ENCODE measurements at regions not wholly inside any gene's neighbourhood (a gene's known extent, or its start where the extent isn't known, plus 50 kb on each side); places are given as distances from the start of the nearest gene placed in this dataset.
A peak's percentile ranks its signal among the peaks of the same experiment; 100 is the strongest.
"Not testable (repeated sequence)": the region's sequence is repeated elsewhere in the genome, so short reads cannot be mapped to it uniquely, and the experiment has no call there.

GRCh38 chr4:140236654-140237169 lies 82.7 kb upstream of the MAML3 start:
- no peaks in the 10 kb centered on the region for H3K36me3 ChIP-seq (ENCODE audit: control insufficient read depth, insufficient read depth, low read length)
- H3K9ac ChIP-seq (ENCODE audit: low read length), result no peak overlapping the region
- H3K27me3 ChIP-seq (ENCODE audit: control insufficient read depth, insufficient read depth, low read length), result no peaks in the 10 kb centered on the region; the same call in 1 of the 2 replicates
- no peak overlapping the region for H3K4me3 ChIP-seq (ENCODE audit: low read depth, low read length)
- H3K27ac ChIP-seq (ENCODE audit: low read depth, low read length), result no peak overlapping the region
- H3K4me1 ChIP-seq (ENCODE audit: control insufficient read depth, insufficient read depth, low read length), result peaks cover 41% of the 10 kb centered on the region
- H3K9me3 ChIP-seq (ENCODE audit: control insufficient read depth, insufficient read depth, low read depth, low read length), result no peaks in the 10 kb centered on the region

- no peak overlapping the region for H3K4me3 ChIP-seq (ENCODE audit: low read depth, low read length)
- H3K27me3 ChIP-seq (ENCODE audit: control insufficient read depth, insufficient read depth, low read length), result no peaks in the 10 kb centered on the region; the same call in 1 of the 2 replicates
- H3K36me3 ChIP-seq (ENCODE audit: control insufficient read depth, insufficient read depth, low read length), result no peaks in the 10 kb centered on the region
- peaks cover 36% of the 10 kb centered on the region for H3K4me1 ChIP-seq (ENCODE audit: control insufficient read depth, insufficient read depth, low read length)
- H3K27ac ChIP-seq (ENCODE audit: low read depth, low read length), result no peak overlapping the region
- no peaks in the 10 kb centered on the region for H3K9me3 ChIP-seq (ENCODE audit: control insufficient read depth, insufficient read depth, low read depth, low read length)
- H3K9ac ChIP-seq (ENCODE audit: low read length), result no peak overlapping the region
Observed at GRCh38 chr4:140234697-140235060, 80.7 kb upstream of the MAML3 start.

- Histone ChIP-seq H3K27ac (ENCODE audit: low read depth, low read length) (no peak overlapping the region), H3K9ac (ENCODE audit: low read length) (no peak overlapping the region), H3K4me1 (ENCODE audit: control insufficient read depth, insufficient read depth, low read length) (peaks cover 32% of the 10 kb centered on the region), H3K36me3 (ENCODE audit: control insufficient read depth, insufficient read depth, low read length) (no peaks in the 10 kb centered on the region), H3K27me3 (ENCODE audit: control insufficient read depth, insufficient read depth, low read length) (no peaks in the 10 kb centered on the region), H3K4me3 (ENCODE audit: low read depth, low read length) (no peak overlapping the region), H3K9me3 (ENCODE audit: control insufficient read depth, insufficient read depth, low read depth, low read length) (no peaks in the 10 kb centered on the region)
Observed at GRCh38 chr4:140233791-140234696, 80.1 kb upstream of the MAML3 start.

GRCh38 chr4:140229881-140230280 lies 75.9 kb upstream of the MAML3 start:
- no peaks in the 10 kb centered on the region for H3K9me3 ChIP-seq (ENCODE audit: control insufficient read depth, insufficient read depth, low read depth, low read length)
- no peak overlapping the region for H3K4me3 ChIP-seq (ENCODE audit: low read depth, low read length)
- H3K27ac ChIP-seq (ENCODE audit: low read depth, low read length), result no peak overlapping the region
- no peak overlapping the region for H3K9ac ChIP-seq (ENCODE audit: low read length)
- H3K36me3 ChIP-seq (ENCODE audit: control insufficient read depth, insufficient read depth, low read length), result no peaks in the 10 kb centered on the region
- H3K27me3 ChIP-seq (ENCODE audit: control insufficient read depth, insufficient read depth, low read length), result no peaks in the 10 kb centered on the region
- H3K4me1 ChIP-seq (ENCODE audit: control insufficient read depth, insufficient read depth, low read length), result peaks cover 14% of the 10 kb centered on the region

GRCh38 chr4:140227286-140227685 lies 73.3 kb upstream of the MAML3 start:
- Histone ChIP-seq H3K9ac (ENCODE audit: low read length) (no peak overlapping the region), H3K36me3 (ENCODE audit: control insufficient read depth, insufficient read depth, low read length) (no peaks in the 10 kb centered on the region), H3K9me3 (ENCODE audit: control insufficient read depth, insufficient read depth, low read depth, low read length) (no peaks in the 10 kb centered on the region), H3K27ac (ENCODE audit: low read depth, low read length) (no peak overlapping the region), H3K4me3 (ENCODE audit: low read depth, low read length) (no peak overlapping the region), H3K27me3 (ENCODE audit: control insufficient read depth, insufficient read depth, low read length) (no peaks in the 10 kb centered on the region), H3K4me1 (ENCODE audit: control insufficient read depth, insufficient read depth, low read length) (peaks cover 7% of the 10 kb centered on the region)

GRCh38 chr4:140223056-140223810 lies 69.2 kb upstream of the MAML3 start:
- H3K4me3 ChIP-seq (ENCODE audit: low read depth, low read length), result no peak overlapping the region
- no peaks in the 10 kb centered on the region for H3K36me3 ChIP-seq (ENCODE audit: control insufficient read depth, insufficient read depth, low read length)
- no peak overlapping the region for H3K9ac ChIP-seq (ENCODE audit: low read length)
- peaks cover 24% of the 10 kb centered on the region for H3K4me1 ChIP-seq (ENCODE audit: control insufficient read depth, insufficient read depth, low read length)
- H3K27me3 ChIP-seq (ENCODE audit: control insufficient read depth, insufficient read depth, low read length), result no peaks in the 10 kb centered on the region
- H3K9me3 ChIP-seq (ENCODE audit: control insufficient read depth, insufficient read depth, low read depth, low read length), result no peaks in the 10 kb centered on the region
- no peak overlapping the region for H3K27ac ChIP-seq (ENCODE audit: low read depth, low read length)

- Histone ChIP-seq H3K4me3 (ENCODE audit: low read depth, low read length) (no peak overlapping the region), H3K4me1 (ENCODE audit: control insufficient read depth, insufficient read depth, low read length) (peaks cover 19% of the 10 kb centered on the region), H3K27ac (ENCODE audit: low read depth, low read length) (no peak overlapping the region), H3K27me3 (ENCODE audit: control insufficient read depth, insufficient read depth, low read length) (no peaks in the 10 kb centered on the region), H3K9ac (ENCODE audit: low read length) (no peak overlapping the region), H3K36me3 (ENCODE audit: control insufficient read depth, insufficient read depth, low read length) (no peaks in the 10 kb centered on the region), H3K9me3 (ENCODE audit: control insufficient read depth, insufficient read depth, low read depth, low read length) (no peaks in the 10 kb centered on the region)
Observed at GRCh38 chr4:140222171-140222570, 68.2 kb upstream of the MAML3 start.

- Histone ChIP-seq H3K4me3 (ENCODE audit: low read depth, low read length) (no peak overlapping the region), H3K36me3 (ENCODE audit: control insufficient read depth, insufficient read depth, low read length) (no peaks in the 10 kb centered on the region), H3K9me3 (ENCODE audit: control insufficient read depth, insufficient read depth, low read depth, low read length) (no peaks in the 10 kb centered on the region), H3K27me3 (ENCODE audit: control insufficient read depth, insufficient read depth, low read length) (no peaks in the 10 kb centered on the region), H3K4me1 (ENCODE audit: control insufficient read depth, insufficient read depth, low read length) (peaks cover 17% of the 10 kb centered on the region), H3K9ac (ENCODE audit: low read length) (no peak overlapping the region), H3K27ac (ENCODE audit: low read depth, low read length) (no peak overlapping the region)
Observed at GRCh38 chr4:140220058-140220457, 66.1 kb upstream of the MAML3 start.

GRCh38 chr4:140219567-140219966 lies 65.6 kb upstream of the MAML3 start:
- H3K4me3 ChIP-seq (ENCODE audit: low read depth, low read length), result no peak overlapping the region
- H3K27me3 ChIP-seq (ENCODE audit: control insufficient read depth, insufficient read depth, low read length), result no peaks in the 10 kb centered on the region
- H3K9ac ChIP-seq (ENCODE audit: low read length), result peak overlapping the region; percentile 28
- H3K9me3 ChIP-seq (ENCODE audit: control insufficient read depth, insufficient read depth, low read depth, low read length), result no peaks in the 10 kb centered on the region
- no peaks in the 10 kb centered on the region for H3K36me3 ChIP-seq (ENCODE audit: control insufficient read depth, insufficient read depth, low read length)
- H3K27ac ChIP-seq (ENCODE audit: low read depth, low read length), result peak overlapping the region; percentile 48; the same call in 1 of the 2 replicates
- H3K4me1 ChIP-seq (ENCODE audit: control insufficient read depth, insufficient read depth, low read length), result peaks cover 17% of the 10 kb centered on the region

- peaks cover 17% of the 10 kb centered on the region for H3K4me1 ChIP-seq (ENCODE audit: control insufficient read depth, insufficient read depth, low read length)
- H3K9ac ChIP-seq (ENCODE audit: low read length), result peak overlapping the region; percentile 28
- not testable (repeated sequence) for H3K4me3 ChIP-seq (ENCODE audit: low read depth, low read length); H3K9me3 ChIP-seq (ENCODE audit: control insufficient read depth, insufficient read depth, low read depth, low read length); H3K27me3 ChIP-seq (ENCODE audit: control insufficient read depth, insufficient read depth, low read length); H3K36me3 ChIP-seq (ENCODE audit: control insufficient read depth, insufficient read depth, low read length)
- peak overlapping the region; percentile 48; the same call in 1 of the 2 replicates for H3K27ac ChIP-seq (ENCODE audit: low read depth, low read length)
Observed at GRCh38 chr4:140219070-140219469, 65.1 kb upstream of the MAML3 start.

- Histone ChIP-seq H3K4me1 (ENCODE audit: control insufficient read depth, insufficient read depth, low read length) (peaks cover 21% of the 10 kb centered on the region), H3K4me3 (ENCODE audit: low read depth, low read length) (no peak overlapping the region), H3K27me3 (ENCODE audit: control insufficient read depth, insufficient read depth, low read length) (no peaks in the 10 kb centered on the region), H3K9ac (ENCODE audit: low read length) (no peak overlapping the region), H3K9me3 (ENCODE audit: control insufficient read depth, insufficient read depth, low read depth, low read length) (no peaks in the 10 kb centered on the region), H3K36me3 (ENCODE audit: control insufficient read depth, insufficient read depth, low read length) (no peaks in the 10 kb centered on the region), H3K27ac (ENCODE audit: low read depth, low read length) (peak overlapping the region; percentile 15; the same call in 1 of the 2 replicates)
Observed at GRCh38 chr4:140213749-140214148, 59.8 kb upstream of the MAML3 start.

Measured in HUES6 (cell line).